NT2/D1 (cell line): ENCODE measurements at regions not wholly inside any gene's neighbourhood (a gene's known extent, or its start where the extent isn't known, plus 50 kb on each side); places are given as distances from the start of the nearest gene placed in this dataset.

Source experiments
- DNase-seq: peaks from one replicate; pipeline ENCODE4 v3.0.0-alpha.2; 2011; ENCODE audit warnings: low read depth, low spot score
- H3K27me3 ChIP-seq: 2 replicates; pipeline ENCODE4 v1.6.0; 2011; ENCODE audit warnings: mild to moderate bottlenecking; ENCODE audit not compliant: insufficient read length, insufficient read depth
- H3K36me3 ChIP-seq: 2 replicates; pipeline ENCODE4 v1.6.1; 2011; ENCODE audit warnings: mild to moderate bottlenecking, low read length, mixed read lengths; ENCODE audit not compliant: insufficient read depth, insufficient read length
- H3K4me1 ChIP-seq: 2 replicates; pipeline ENCODE4 v1.5.1; 2011; ENCODE audit not compliant: insufficient read depth, insufficient read length
- H3K4me3 ChIP-seq: 2 replicates; pipeline ENCODE4 v1.5.1; 2011; ENCODE audit warnings: low read depth; ENCODE audit not compliant: insufficient read length
- H3K9ac ChIP-seq: 2 replicates; pipeline ENCODE4 v1.6.0; 2011; ENCODE audit warnings: low read depth; ENCODE audit not compliant: insufficient read length
- H3K9me3 ChIP-seq: 2 replicates; pipeline ENCODE4 v1.5.1; 2011; ENCODE audit warnings: mild to moderate bottlenecking, low read length; ENCODE audit not compliant: insufficient read depth
- SUZ12 ChIP-seq: IDR thresholded peaks from 2 replicates; pipeline ENCODE4 v1.6.1; 2011; ENCODE audit not compliant: insufficient read length, insufficient read depth; ENCODE audit errors: extremely low read depth
- YY1 ChIP-seq: IDR thresholded peaks from 2 replicates; pipeline ENCODE4 v1.6.1; 2011; ENCODE audit not compliant: insufficient read length, insufficient read depth
- ZNF274 ChIP-seq: IDR thresholded peaks from 2 replicates; pipeline ENCODE4 v1.6.1; 2011; ENCODE audit warnings: mild to moderate bottlenecking, low read depth, low read length

GRCh38 chr13:72062566-72062965 is 195.6 kb upstream of the DACH1 start:
- DNase-seq, result peak; percentile 90
- Histone ChIP-seq H3K4me1 (peaks cover 2% of the 10 kb centered on the region), H3K9me3 (no peaks in the 10 kb centered on the region), H3K9ac (no peak overlapping the region), H3K4me3 (no peak overlapping the region), H3K27me3 (no peaks in the 10 kb centered on the region), H3K36me3 (no peaks in the 10 kb centered on the region)
- no peak for TF ChIP-seq ZNF274
- TF ChIP-seq SUZ12, result no peak
- TF ChIP-seq YY1, result no peak

DNA sequence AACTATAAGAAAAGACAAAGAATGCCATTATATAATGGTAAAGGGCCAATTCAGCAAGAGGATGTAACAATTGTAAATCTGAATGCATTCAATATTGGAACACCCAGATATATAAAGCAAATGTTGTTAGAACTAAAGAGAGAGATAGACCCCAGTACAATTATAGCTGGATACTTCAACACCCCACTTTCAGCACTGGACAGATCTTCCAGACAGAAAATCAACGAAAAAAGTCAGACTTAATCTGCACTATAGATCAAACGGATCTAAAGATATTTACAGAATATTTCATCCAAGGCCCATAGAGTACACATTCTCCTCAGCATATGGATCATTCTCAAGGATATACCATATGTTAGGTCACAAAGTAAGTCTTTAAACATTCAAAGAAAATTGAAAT is 194.6 kb upstream of the DACH1 start:
- peaks cover 2% of the 10 kb centered on the region for H3K4me1 ChIP-seq
- no peaks in the 10 kb centered on the region for H3K9me3 ChIP-seq
- H3K27me3 ChIP-seq, result no peaks in the 10 kb centered on the region
- TF ChIP-seq YY1 (no peak), SUZ12 (no peak), ZNF274 (no peak)
- no peak for DNase-seq
- no peak overlapping the region for H3K4me3 ChIP-seq
- H3K9ac ChIP-seq, result no peak overlapping the region
- no peaks in the 10 kb centered on the region for H3K36me3 ChIP-seq

GRCh38 chr13:72050251-72050650 is 183.2 kb upstream of the DACH1 start:
- Histone ChIP-seq H3K9ac (no peak overlapping the region), H3K27me3 (no peaks in the 10 kb centered on the region), H3K36me3 (no peaks in the 10 kb centered on the region), H3K4me3 (no peak overlapping the region), H3K4me1 (no peaks in the 10 kb centered on the region), H3K9me3 (0 out of 2 replicates have a peak, but pooled peaks cover 4% of the 10 kb centered on the region)
- TF ChIP-seq YY1, result no peak
- no peak for TF ChIP-seq SUZ12
- no peak for TF ChIP-seq ZNF274
- no peak for DNase-seq

GRCh38 chr13:72043366-72043765 is 176.4 kb upstream of the DACH1 start:
- H3K36me3 ChIP-seq, result no peaks in the 10 kb centered on the region
- no peak for DNase-seq
- H3K9ac ChIP-seq, result no peak overlapping the region
- H3K27me3 ChIP-seq, result no peaks in the 10 kb centered on the region
- no peaks in the 10 kb centered on the region for H3K4me1 ChIP-seq
- TF ChIP-seq ZNF274, result no peak
- TF ChIP-seq YY1, result no peak
- TF ChIP-seq SUZ12, result no peak
- H3K9me3 ChIP-seq, result no peaks in the 10 kb centered on the region
- H3K4me3 ChIP-seq, result no peak overlapping the region

DNA sequence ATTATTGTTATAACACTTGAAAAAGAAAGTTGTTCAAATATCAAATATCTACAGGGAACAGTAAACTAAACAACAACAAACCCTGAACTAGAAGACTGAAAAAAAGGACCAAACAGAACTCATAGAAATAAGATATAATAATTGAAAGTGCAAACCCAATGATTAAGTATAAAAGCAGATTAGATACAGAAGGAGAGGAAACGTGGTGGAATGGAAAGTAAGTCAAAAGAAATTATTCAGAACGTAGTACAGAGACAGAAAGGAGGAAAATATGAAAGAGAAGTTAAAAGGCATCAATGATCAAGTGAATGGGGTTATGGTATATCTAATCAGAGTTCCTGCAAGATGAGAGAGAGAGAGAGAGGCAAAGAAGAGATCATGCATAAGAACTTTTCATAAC is 174.2 kb upstream of the DACH1 start:
- H3K9me3 ChIP-seq, result no peaks in the 10 kb centered on the region
- H3K27me3 ChIP-seq, result no peaks in the 10 kb centered on the region
- no peak overlapping the region for H3K9ac ChIP-seq
- TF ChIP-seq YY1 (no peak), ZNF274 (no peak), SUZ12 (no peak)
- no peaks in the 10 kb centered on the region for H3K4me1 ChIP-seq
- H3K4me3 ChIP-seq, result no peak overlapping the region
- H3K36me3 ChIP-seq, result no peaks in the 10 kb centered on the region
- DNase-seq, result no peak

GRCh38 chr13:72039126-72039525 is 172.1 kb upstream of the DACH1 start:
- H3K4me3 ChIP-seq, result no peak overlapping the region
- no peak for TF ChIP-seq YY1
- TF ChIP-seq SUZ12, result no peak
- TF ChIP-seq ZNF274, result no peak
- H3K27me3 ChIP-seq, result no peaks in the 10 kb centered on the region
- H3K36me3 ChIP-seq, result no peaks in the 10 kb centered on the region
- H3K9me3 ChIP-seq, result no peaks in the 10 kb centered on the region
- no peak for DNase-seq
- no peaks in the 10 kb centered on the region for H3K4me1 ChIP-seq
- H3K9ac ChIP-seq, result no peak overlapping the region

- Histone ChIP-seq H3K9ac (no peak overlapping the region), H3K4me3 (no peak overlapping the region), H3K9me3 (no peaks in the 10 kb centered on the region), H3K36me3 (no peaks in the 10 kb centered on the region), H3K4me1 (no peaks in the 10 kb centered on the region), H3K27me3 (no peaks in the 10 kb centered on the region)
- no peak for TF ChIP-seq ZNF274
- TF ChIP-seq YY1, result no peak
- no peak for TF ChIP-seq SUZ12
- no peak for DNase-seq
Observed at GRCh38 chr13:72029981-72030380, 163.0 kb upstream of the DACH1 start.
